Trophoblast cell (in vitro differentiated cells and primary cell): ENCODE measurements at regions not wholly inside any gene's neighbourhood (a gene's known extent, or its start where the extent isn't known, plus 50 kb on each side); places are given as distances from the start of the nearest gene placed in this dataset.

Experiments used
- DNase-seq, 2 donors: peaks; one replicate each; pipeline ENCODE4 v3.0.0-alpha.2; 2016
- H2AFZ ChIP-seq: 2 replicates; pipeline ENCODE4 v1.6.1; 2013; ENCODE audit warnings: low read length, moderate library complexity, mild to moderate bottlenecking; ENCODE audit not compliant: insufficient read depth, poor library complexity
- H2AK5ac ChIP-seq: 2 replicates; pipeline ENCODE4 v1.6.1; 2013; ENCODE audit warnings: mild to moderate bottlenecking, low read length
- H2BK120ac ChIP-seq: 2 replicates; pipeline ENCODE4 v1.6.1; 2013; ENCODE audit warnings: low read length, mild to moderate bottlenecking, moderate library complexity; ENCODE audit not compliant: insufficient read depth, poor library complexity
- H2BK12ac ChIP-seq: 2 replicates; pipeline ENCODE4 v1.6.1; 2013; ENCODE audit warnings: mild to moderate bottlenecking, low read length, moderate library complexity
- H2BK5ac ChIP-seq: 2 replicates; pipeline ENCODE4 v1.6.1; 2013; ENCODE audit warnings: low read length, low read depth, moderate library complexity, mild to moderate bottlenecking; ENCODE audit not compliant: poor library complexity
- H3K14ac ChIP-seq: 2 replicates; pipeline ENCODE4 v1.6.1; 2013; ENCODE audit warnings: mild to moderate bottlenecking, low read length
- H3K18ac ChIP-seq: 2 replicates; pipeline ENCODE4 v1.6.1; 2013; ENCODE audit warnings: mild to moderate bottlenecking, low read length
- H3K23ac ChIP-seq: 2 replicates; pipeline ENCODE4 v1.6.1; 2013; ENCODE audit warnings: low read length
- H3K27ac ChIP-seq: 2 replicates; pipeline ENCODE4 v1.5.1; 2013; ENCODE audit warnings: low read depth, mild to moderate bottlenecking, inconsistent platforms, low read length, moderate library complexity
- H3K27me3 ChIP-seq: 2 replicates; pipeline ENCODE4 v1.6.1; 2013; ENCODE audit warnings: inconsistent platforms, mild to moderate bottlenecking, low read length, moderate library complexity; ENCODE audit not compliant: insufficient read depth
- H3K36me3 ChIP-seq, 2 experiments: 1 replicate in 1 of 2; 2 replicates in 1 of 2; pipeline ENCODE4 v1.6.1; 2013; ENCODE audit warnings: low read length in 2 of 2, mild to moderate bottlenecking in 2 of 2, moderate library complexity in 1 of 2; ENCODE audit not compliant: insufficient read depth in 2 of 2, control insufficient read depth in 1 of 2
- H3K4ac ChIP-seq: 2 replicates; pipeline ENCODE4 v1.6.1; 2013; ENCODE audit warnings: low read depth, mild to moderate bottlenecking, low read length, moderate library complexity
- H3K4me1 ChIP-seq, 2 experiments: 1 replicate in 1 of 2; 2 replicates in 1 of 2; pipeline ENCODE4 v1.6.1; 2013; ENCODE audit warnings: low read length in 2 of 2, mild to moderate bottlenecking in 2 of 2, moderate library complexity in 1 of 2; ENCODE audit not compliant: insufficient read depth in 2 of 2, control insufficient read depth in 1 of 2
- H3K4me2 ChIP-seq: 2 replicates; pipeline ENCODE4 v1.6.1; 2013; ENCODE audit warnings: inconsistent platforms, mild to moderate bottlenecking, low read length, moderate library complexity
- H3K4me3 ChIP-seq: 2 replicates; pipeline ENCODE4 v1.5.1; 2013; ENCODE audit warnings: mild to moderate bottlenecking, low read depth, low read length, inconsistent platforms
- H3K79me1 ChIP-seq: one replicate; pipeline ENCODE4 v1.6.1; 2013; ENCODE audit warnings: low read length
- H3K79me2 ChIP-seq: 2 replicates; pipeline ENCODE4 v1.6.1; 2013; ENCODE audit warnings: low read length, mild to moderate bottlenecking; ENCODE audit not compliant: control insufficient read depth, insufficient read depth, poor library complexity
- H3K9ac ChIP-seq: 2 replicates; pipeline ENCODE4 v1.6.1; 2013; ENCODE audit warnings: mild to moderate bottlenecking, low read length
- H3K9me3 ChIP-seq: 2 replicates; pipeline ENCODE4 v1.6.1; 2013; ENCODE audit warnings: low read depth, mild to moderate bottlenecking, control low read depth, inconsistent platforms, low read length; ENCODE audit not compliant: insufficient read depth
- H4K12ac ChIP-seq: 2 replicates; pipeline ENCODE4 v1.6.1; 2013; ENCODE audit warnings: low read depth, mild to moderate bottlenecking, low read length, moderate library complexity
- H4K8ac ChIP-seq: 2 replicates; pipeline ENCODE4 v1.6.1; 2013; ENCODE audit warnings: low read depth, mild to moderate bottlenecking, low read length, moderate library complexity
- H4K91ac ChIP-seq: one replicate; pipeline ENCODE4 v1.6.1; 2013; ENCODE audit warnings: low read depth, mild to moderate bottlenecking, low read length, moderate library complexity
- WGBS: extraction: QIAGEN DNeasy Blood & Tissue Kit; methylation state at CpG from one replicate; pipeline ENCODE4 v1.1.7; 2013; ENCODE audit warnings: missing lambda C conversion rate; ENCODE audit not compliant: insufficient read length, insufficient coverage; ENCODE audit errors: extremely low coverage; 5-methylcytosine and 5-hydroxymethylcytosine counted together

GRCh38 chr2:21543630-21544029 lies 419.9 kb downstream of the TDRD15 start:
- H3K9me3 ChIP-seq, result no peaks in the 10 kb centered on the region
- no CpG with 5 or more reads among the region's 2 CpGs for WGBS
- H4K12ac ChIP-seq, result no peak overlapping the region
- no peak overlapping the region for H4K91ac ChIP-seq
- H3K4me1 ChIP-seq, result no peaks in the 10 kb centered on the region
- H2BK12ac ChIP-seq, result no peak overlapping the region
- H3K23ac ChIP-seq, result no peak overlapping the region
- no peaks in the 10 kb centered on the region for H3K79me1 ChIP-seq
- no peak overlapping the region for H3K18ac ChIP-seq
- H2AK5ac ChIP-seq, result no peak overlapping the region
- H4K8ac ChIP-seq, result no peak overlapping the region
- no peak overlapping the region for H3K9ac ChIP-seq
- no peak overlapping the region for H3K14ac ChIP-seq
- H2BK120ac ChIP-seq, result no peak overlapping the region
- no peak overlapping the region for H2AFZ ChIP-seq
- no peak overlapping the region for H2BK5ac ChIP-seq
- DNase-seq, result no peak
- no peak overlapping the region for H3K4ac ChIP-seq
- no peaks in the 10 kb centered on the region for H3K27me3 ChIP-seq
- H3K36me3 ChIP-seq, result no peaks in the 10 kb centered on the region
- H3K4me3 ChIP-seq, result no peak overlapping the region
- no peak overlapping the region for H3K4me2 ChIP-seq
- no peaks in the 10 kb centered on the region for H3K79me2 ChIP-seq
- no peak overlapping the region for H3K27ac ChIP-seq

GRCh38 chr2:21544392-21544791 lies 420.6 kb downstream of the TDRD15 start:
- Histone ChIP-seq H3K4me2 (no peak overlapping the region), H3K4me3 (no peak overlapping the region), H3K14ac (no peak overlapping the region), H3K4ac (no peak overlapping the region), H4K8ac (no peak overlapping the region), H4K12ac (no peak overlapping the region), H3K79me1 (no peaks in the 10 kb centered on the region), H3K27me3 (no peaks in the 10 kb centered on the region), H3K36me3 (no peaks in the 10 kb centered on the region), H3K18ac (no peak overlapping the region), H2AK5ac (no peak overlapping the region), H2BK120ac (no peak overlapping the region), H2AFZ (no peak overlapping the region), H4K91ac (no peak overlapping the region), H3K4me1 (no peaks in the 10 kb centered on the region), H3K27ac (no peak overlapping the region), H3K9me3 (no peaks in the 10 kb centered on the region), H3K79me2 (no peaks in the 10 kb centered on the region), H2BK12ac (no peak overlapping the region), H3K9ac (no peak overlapping the region), H2BK5ac (no peak overlapping the region), H3K23ac (no peak overlapping the region)
- no CpG with 5 or more reads among the region's 3 CpGs for WGBS
- DNase-seq, result no peak

- Histone ChIP-seq H3K9me3 (no peaks in the 10 kb centered on the region), H3K14ac (no peak overlapping the region), H4K12ac (no peak overlapping the region), H3K27ac (no peak overlapping the region), H3K4me1 (no peaks in the 10 kb centered on the region), H3K23ac (no peak overlapping the region), H2AFZ (no peak overlapping the region), H3K4me2 (no peak overlapping the region), H4K8ac (no peak overlapping the region), H3K36me3 (no peaks in the 10 kb centered on the region), H4K91ac (no peak overlapping the region), H2BK5ac (no peak overlapping the region), H3K9ac (no peak overlapping the region), H3K4me3 (no peak overlapping the region), H3K18ac (no peak overlapping the region), H2BK120ac (no peak overlapping the region), H2BK12ac (no peak overlapping the region), H3K4ac (no peak overlapping the region), H3K27me3 (no peaks in the 10 kb centered on the region), H3K79me2 (no peaks in the 10 kb centered on the region), H2AK5ac (no peak overlapping the region), H3K79me1 (no peaks in the 10 kb centered on the region)
- no peak for DNase-seq
Measured at GRCh38 chr2:21552981-21553380, 429.2 kb downstream of the TDRD15 start.

DNA sequence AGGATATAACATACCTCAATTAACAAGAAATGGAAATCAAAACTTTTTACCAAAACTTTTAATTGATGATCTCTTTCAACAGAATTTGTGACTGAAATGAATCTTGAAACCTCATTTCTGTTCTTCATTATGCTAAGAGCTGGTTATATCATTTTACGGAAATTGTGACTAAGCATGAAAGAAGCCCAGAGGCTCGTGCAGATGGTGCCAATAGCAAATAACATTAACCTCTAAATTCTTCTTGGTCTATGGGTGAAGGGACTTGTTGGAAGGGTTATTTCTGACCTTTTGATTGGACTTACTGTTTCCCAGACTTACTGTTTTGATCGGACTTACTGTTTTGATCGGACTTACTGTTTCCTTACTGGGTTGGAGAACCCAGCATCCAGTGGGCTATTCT lies 435.6 kb downstream of the TDRD15 start:
- WGBS, result no CpG with 5 or more reads among the region's 4 CpGs
- no peak for DNase-seq
- H3K14ac ChIP-seq, result no peak overlapping the region
- H3K18ac ChIP-seq, result no peak overlapping the region
- H2BK120ac ChIP-seq, result no peak overlapping the region
- no peak overlapping the region for H2AK5ac ChIP-seq
- H3K27ac ChIP-seq, result no peak overlapping the region
- no peak overlapping the region for H3K4ac ChIP-seq
- H3K4me3 ChIP-seq, result no peak overlapping the region
- H3K79me1 ChIP-seq, result no peaks in the 10 kb centered on the region
- no peaks in the 10 kb centered on the region for H3K36me3 ChIP-seq
- H4K91ac ChIP-seq, result no peak overlapping the region
- H3K27me3 ChIP-seq, result no peaks in the 10 kb centered on the region
- H2BK12ac ChIP-seq, result no peak overlapping the region
- H4K12ac ChIP-seq, result no peak overlapping the region
- H4K8ac ChIP-seq, result no peak overlapping the region
- no peak overlapping the region for H3K9ac ChIP-seq
- H3K9me3 ChIP-seq, result no peaks in the 10 kb centered on the region
- H2BK5ac ChIP-seq, result no peak overlapping the region
- no peaks in the 10 kb centered on the region for H3K79me2 ChIP-seq
- H3K4me2 ChIP-seq, result no peak overlapping the region
- H3K23ac ChIP-seq, result no peak overlapping the region
- H2AFZ ChIP-seq, result no peak overlapping the region
- no peaks in the 10 kb centered on the region for H3K4me1 ChIP-seq

GRCh38 chr2:21561965-21562364 lies 438.2 kb downstream of the TDRD15 start:
- H3K9me3 ChIP-seq, result no peaks in the 10 kb centered on the region
- no peaks in the 10 kb centered on the region for H3K27me3 ChIP-seq
- no peak overlapping the region for H2AK5ac ChIP-seq
- no peak overlapping the region for H2BK120ac ChIP-seq
- no peak overlapping the region for H3K4ac ChIP-seq
- H3K14ac ChIP-seq, result no peak overlapping the region
- no peak overlapping the region for H4K91ac ChIP-seq
- no peaks in the 10 kb centered on the region for H3K4me1 ChIP-seq
- no peak overlapping the region for H3K9ac ChIP-seq
- no peak overlapping the region for H3K27ac ChIP-seq
- no peaks in the 10 kb centered on the region for H3K79me1 ChIP-seq
- H3K23ac ChIP-seq, result no peak overlapping the region
- DNase-seq, result no peak
- no peak overlapping the region for H3K4me3 ChIP-seq
- no peak overlapping the region for H2BK12ac ChIP-seq
- H2AFZ ChIP-seq, result no peak overlapping the region
- H3K4me2 ChIP-seq, result no peak overlapping the region
- H3K36me3 ChIP-seq, result no peaks in the 10 kb centered on the region
- H4K8ac ChIP-seq, result no peak overlapping the region
- no peak overlapping the region for H3K18ac ChIP-seq
- H2BK5ac ChIP-seq, result no peak overlapping the region
- WGBS, result no CpG with 5 or more reads among the region's 1 CpG
- no peak overlapping the region for H4K12ac ChIP-seq
- no peaks in the 10 kb centered on the region for H3K79me2 ChIP-seq
